Transverse colon (tissue), 4 donors: ENCODE measurements at regions not wholly inside any gene's neighbourhood (a gene's known extent, or its start where the extent isn't known, plus 50 kb on each side); places are given as distances from the start of the nearest gene placed in this dataset.
"Not testable (repeated sequence)": the region's sequence is repeated elsewhere in the genome, so short reads cannot be mapped to it uniquely, and the experiment has no call there.

ENCODE experiments used
- DNase-seq: peaks from one replicate; pipeline ENCODE4 v3.0.0-alpha.2; 2019
- H3K27ac ChIP-seq, 4 donors: fragments of 200-600 bp; sonication (generic); 2 replicates each; pipeline ENCODE4 v1.5.1; 2016 to 2018; ENCODE audit warnings: inconsistent platforms in 4 of 4
- H3K27me3 ChIP-seq: fragments of 200-600 bp; sonication (generic); 2 replicates; pipeline ENCODE4 v1.5.1; 2017; ENCODE audit warnings: inconsistent platforms
- H3K36me3 ChIP-seq, 4 donors: fragments of 200-600 bp; sonication (generic); 2 replicates each; pipeline ENCODE4 v1.5.1; 2017 to 2019; ENCODE audit warnings: inconsistent platforms in 4 of 4
- H3K4me1 ChIP-seq, 4 donors: fragments of 200-600 bp; sonication (generic); 2 replicates each; pipeline ENCODE4 v1.5.1; 2017 to 2020; ENCODE audit warnings: inconsistent platforms in 4 of 4
- H3K4me3 ChIP-seq, 4 donors: fragments of 200-600 bp; sonication (generic); 1 replicate in 1 of 4; 2 replicates in 3 of 4; pipeline versions ENCODE4 v1.5.1 to v1.6.1; 2017 to 2019; ENCODE audit warnings: inconsistent platforms in 4 of 4
- H3K9me3 ChIP-seq, 2 donors: fragments of 200-600 bp; sonication (generic); 2 replicates each; pipeline ENCODE4 v1.5.1; 2017 to 2019; ENCODE audit warnings: inconsistent platforms in 2 of 2
- CTCF ChIP-seq, 5 experiments: fragments of 200-600 bp in 3 of 5; fragments of 450-650 bp in 2 of 5; sonication (generic) in 3 of 5; IDR thresholded peaks; 1 replicate in 2 of 5; 2 replicates in 3 of 5; pipeline ENCODE4 v1.5.1; 2016 to 2017; ENCODE audit warnings: antibody characterized with exemption in 5 of 5, inconsistent platforms in 3 of 5, mild to moderate bottlenecking in 2 of 5, moderate library complexity in 1 of 5
- EP300 ChIP-seq: sonication (generic); formaldehyde crosslinking; IDR thresholded peaks from one replicate; pipeline ENCODE4 v1.6.1; 2017; ENCODE audit warnings: antibody characterized with exemption, low read depth
- POLR2A ChIP-seq: fragments of 450-650 bp; IDR thresholded peaks from one replicate; pipeline ENCODE4 v1.6.1; 2016; ENCODE audit warnings: antibody characterized with exemption, mild to moderate bottlenecking, moderate library complexity
- POLR2AphosphoS5 ChIP-seq, 3 donors: sonication (generic); formaldehyde crosslinking; IDR thresholded peaks; one replicate each; pipeline ENCODE4 v1.6.1; 2016; ENCODE audit warnings: antibody characterized with exemption in 3 of 3
- WGBS, 2 donors: methylation state at CpG; one replicate each; pipeline ENCODE4 v1.1.5; 2018; ENCODE audit warnings: low coverage in 1 of 2; 5-methylcytosine and 5-hydroxymethylcytosine counted together
- in situ Hi-C, 4 donors: fragments of 200-750 bp; cut with MboI; loops; one replicate each; pipeline versions ENCODE4 v1.15.0 to v1.15.1; 2017; ENCODE audit warnings: low sequenced_read_pairs in 3 of 4, low pct_ligation_motif_present in 1 of 4, low pct_unique_long_range_greater_than_20kb in 1 of 4
- intact Hi-C: fragments of 100-400 bp; cut with DNase I; formaldehyde crosslinking; loops from one replicate; pipeline ENCODE4 v1.15.1; 2023; ENCODE audit warnings: low total_unique reads

- no peaks in the 10 kb centered on the region for H3K9me3 ChIP-seq
- no peaks in the 10 kb centered on the region for H3K36me3 ChIP-seq
- intact Hi-C loops: no loop called here
- no peaks in the 10 kb centered on the region for H3K4me1 ChIP-seq
- WGBS, 2 donors: 66 to 83% methylated on average over 3 to 4 of the region's 4 CpGs
- H3K27me3 ChIP-seq: no peaks in the 10 kb centered on the region
- in situ Hi-C loops: no loop called here
- no peak overlapping the region for H3K27ac ChIP-seq
- DNase-seq: no peak
- TF ChIP-seq POLR2A (no peak), EP300 (no peak), POLR2AphosphoS5 (IDR thresholded peaks at IDR 0.05) (no peak), CTCF (IDR thresholded peaks at IDR 0.05) (no peak)
- no peak overlapping the region for H3K4me3 ChIP-seq
These were observed 134.2 kb upstream of the LPP start for GRCh38 chr3:188019727-188020126.

GRCh38 chr3:188021041-188021440 lies 132.9 kb upstream of the LPP start:
- intact Hi-C loops (no loop called here), in situ Hi-C loops (no loop called here)
- no peaks in the 10 kb centered on the region for H3K27me3 ChIP-seq
- WGBS, 2 donors: 92% methylated on average over 3 of the region's 3 CpGs; no CpG with 5 or more reads in 1 of the 2 donors
- no peak for DNase-seq
- H3K9me3 ChIP-seq: no peaks in the 10 kb centered on the region
- no peak overlapping the region for H3K27ac ChIP-seq
- H3K4me1 ChIP-seq: peaks cover 0 to under 1% (median 0%) of the 10 kb centered on the region in 4 donors
- no peaks in the 10 kb centered on the region for H3K36me3 ChIP-seq
- TF ChIP-seq POLR2AphosphoS5 (IDR thresholded peaks at IDR 0.05): no peak
- TF ChIP-seq EP300: no peak
- no peak for TF ChIP-seq CTCF (IDR thresholded peaks at IDR 0.05)
- no peak for TF ChIP-seq POLR2A
- no peak overlapping the region for H3K4me3 ChIP-seq

GRCh38 chr3:188021502-188022040 lies 132.4 kb upstream of the LPP start:
- in situ Hi-C loops: no loop called here
- TF ChIP-seq EP300: no peak
- no peak for TF ChIP-seq POLR2A
- TF ChIP-seq POLR2AphosphoS5 (IDR thresholded peaks at IDR 0.05): no peak
- no peak for TF ChIP-seq CTCF (IDR thresholded peaks at IDR 0.05)
- no peak for DNase-seq
- WGBS, 2 donors: 78 to 84% methylated on average over 3 to 7 of the region's 7 CpGs
- no peak overlapping the region for H3K27ac ChIP-seq
- H3K36me3 ChIP-seq: no peaks in the 10 kb centered on the region
- H3K9me3 ChIP-seq: no peaks in the 10 kb centered on the region
- intact Hi-C loops: no loop called here
- H3K4me1 ChIP-seq: peaks cover 0 to 3% (median 0%) of the 10 kb centered on the region in 4 donors
- H3K4me3 ChIP-seq: no peak overlapping the region
- H3K27me3 ChIP-seq: no peaks in the 10 kb centered on the region

- H3K27ac ChIP-seq, in situ Hi-C loops, H3K9me3 ChIP-seq, H3K4me3 ChIP-seq, H3K36me3 ChIP-seq, DNase-seq, H3K27me3 ChIP-seq, H3K4me1 ChIP-seq, intact Hi-C loops: not testable (repeated sequence)
- 84 to 100% methylated on average over 4 of the region's 4 CpGs for WGBS, 2 donors
These were observed 131.1 kb upstream of the LPP start for GRCh38 chr3:188022902-188023301.

GRCh38 chr3:188025555-188025954 lies 128.4 kb upstream of the LPP start:
- peak; percentile 52 for DNase-seq
- Histone ChIP-seq H3K36me3 (no peaks in the 10 kb centered on the region), H3K27me3 (no peaks in the 10 kb centered on the region), H3K4me1 (peaks cover 0 to 3% (median 0%) of the 10 kb centered on the region in 4 donors), H3K9me3 (no peaks in the 10 kb centered on the region), H3K27ac (no peak overlapping the region), H3K4me3 (no peak overlapping the region)
- intact Hi-C loops: no loop called here
- TF ChIP-seq POLR2AphosphoS5 (IDR thresholded peaks at IDR 0.05): no peak
- in situ Hi-C loops: loop anchor here in 2 of 4 donors (25.0 kb wide), 2 partner anchors 263 to 937 kb away; no protein-coding TSS in a partner anchor
- 59% methylated on average over 5 to 6 of the region's 6 CpGs for WGBS, 2 donors
